HepG2 (cell line): ENCODE measurements at regions not wholly inside any gene's neighbourhood (a gene's known extent, or its start where the extent isn't known, plus 50 kb on each side); places are given as distances from the start of the nearest gene placed in this dataset.

ENCODE experiments used
- MED1 ChIP-seq: sonication (generic); formaldehyde crosslinking; IDR thresholded peaks from 2 replicates; pipeline ENCODE4 v1.4.0; 2020; ENCODE audit warnings: missing genetic modification reagents
- TAF1 ChIP-seq: sonication (generic); formaldehyde crosslinking; IDR thresholded peaks from 2 replicates; pipeline ENCODE4 v1.4.0; 2020; ENCODE audit warnings: missing genetic modification reagents
- TARDBP ChIP-seq: sonication (generic); formaldehyde crosslinking; IDR thresholded peaks from 2 replicates; pipeline ENCODE4 v1.8.0; 2022; ENCODE audit warnings: mild to moderate bottlenecking, missing genetic modification reagents
- TF ChIP-seq, protein P1 (sequence below): sonication (generic); formaldehyde crosslinking; IDR thresholded peaks from 2 replicates; pipeline ENCODE4 v1.8.0; 2022; ENCODE audit warnings: mild to moderate bottlenecking, missing genetic modification reagents; ENCODE audit not compliant: insufficient replicate concordance

DNA sequence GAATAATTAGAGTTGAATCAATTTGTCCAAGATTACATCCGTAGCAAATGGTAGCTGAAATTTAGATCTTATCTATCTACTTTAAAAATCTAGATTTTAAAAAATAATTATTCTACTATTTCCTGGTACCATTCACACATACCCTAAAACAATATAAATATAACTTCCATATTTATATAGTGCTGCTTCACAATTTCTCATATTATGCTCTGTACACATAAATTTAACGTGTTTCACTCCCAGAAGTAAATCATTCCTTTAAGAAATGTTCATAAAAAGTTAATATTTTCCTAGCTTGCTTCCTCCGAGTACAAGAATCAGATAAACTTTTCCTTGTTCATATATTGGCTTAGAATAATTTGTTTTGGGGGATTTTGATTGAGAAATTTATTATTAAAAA, 857.0 kb upstream of the SPRY2 start:
- no peak for TF ChIP-seq TARDBP (CRISPR knock-in tag)
- no peak for TF ChIP-seq TAF1 (CRISPR knock-in tag)
- TF ChIP-seq MED1 (CRISPR knock-in tag), result no peak
- TF ChIP-seq, protein P1, sequence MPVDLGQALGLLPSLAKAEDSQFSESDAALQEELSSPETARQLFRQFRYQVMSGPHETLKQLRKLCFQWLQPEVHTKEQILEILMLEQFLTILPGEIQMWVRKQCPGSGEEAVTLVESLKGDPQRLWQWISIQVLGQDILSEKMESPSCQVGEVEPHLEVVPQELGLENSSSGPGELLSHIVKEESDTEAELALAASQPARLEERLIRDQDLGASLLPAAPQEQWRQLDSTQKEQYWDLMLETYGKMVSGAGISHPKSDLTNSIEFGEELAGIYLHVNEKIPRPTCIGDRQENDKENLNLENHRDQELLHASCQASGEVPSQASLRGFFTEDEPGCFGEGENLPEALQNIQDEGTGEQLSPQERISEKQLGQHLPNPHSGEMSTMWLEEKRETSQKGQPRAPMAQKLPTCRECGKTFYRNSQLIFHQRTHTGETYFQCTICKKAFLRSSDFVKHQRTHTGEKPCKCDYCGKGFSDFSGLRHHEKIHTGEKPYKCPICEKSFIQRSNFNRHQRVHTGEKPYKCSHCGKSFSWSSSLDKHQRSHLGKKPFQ, result no peak
